ENCODE measurements at regions not wholly inside any gene's neighbourhood (a gene's known extent, or its start where the extent isn't known, plus 50 kb on each side); places are given as distances from the start of the nearest gene placed in this dataset.

DNA sequence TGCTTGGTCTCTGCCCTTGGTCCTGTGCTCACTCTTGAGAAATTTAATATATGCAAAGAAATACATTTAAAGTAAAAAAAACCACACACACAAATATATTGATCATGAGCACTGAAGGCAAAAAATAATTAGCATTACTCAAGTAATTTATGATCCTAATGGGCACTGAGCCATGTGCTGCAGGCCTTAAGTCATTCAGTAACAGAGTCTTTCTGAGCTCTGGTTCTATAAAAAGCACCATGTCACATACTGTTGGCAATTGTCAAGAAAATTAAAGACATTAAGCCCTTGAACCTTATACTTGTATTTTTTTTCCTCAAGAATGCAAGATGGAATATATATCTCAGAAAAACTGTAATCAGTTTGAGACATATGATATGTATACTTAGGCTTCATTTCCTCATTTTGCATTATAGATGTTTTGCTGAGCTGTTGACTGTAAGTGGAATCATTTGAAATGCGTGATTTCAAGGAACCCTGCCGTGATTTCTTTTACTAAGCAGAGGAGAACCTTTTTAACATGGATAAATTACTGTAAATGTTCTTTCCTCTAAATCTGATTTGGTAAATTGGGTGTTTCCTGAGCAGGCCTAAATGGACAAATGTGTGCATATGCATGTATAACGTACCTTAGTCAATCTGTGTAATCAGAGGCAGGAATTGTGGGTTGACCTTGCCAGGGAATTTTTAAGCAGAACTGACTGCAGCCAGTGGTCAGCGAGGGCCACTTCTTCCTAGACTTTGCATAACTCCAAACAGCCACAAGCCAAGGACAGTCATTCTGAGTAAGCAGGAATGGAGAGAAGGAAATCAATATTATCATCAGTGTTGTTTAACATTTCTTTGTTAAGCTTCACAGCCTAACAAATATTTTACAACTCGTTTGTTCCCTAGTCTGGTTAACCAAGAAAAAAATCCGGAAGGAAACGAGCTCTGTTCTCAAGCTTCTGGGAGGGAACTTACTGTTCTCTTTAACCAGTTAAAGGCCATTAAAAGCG lies 191.5 kb upstream of the ATP5MC3 start:
- TF ChIP-seq, protein P1, sequence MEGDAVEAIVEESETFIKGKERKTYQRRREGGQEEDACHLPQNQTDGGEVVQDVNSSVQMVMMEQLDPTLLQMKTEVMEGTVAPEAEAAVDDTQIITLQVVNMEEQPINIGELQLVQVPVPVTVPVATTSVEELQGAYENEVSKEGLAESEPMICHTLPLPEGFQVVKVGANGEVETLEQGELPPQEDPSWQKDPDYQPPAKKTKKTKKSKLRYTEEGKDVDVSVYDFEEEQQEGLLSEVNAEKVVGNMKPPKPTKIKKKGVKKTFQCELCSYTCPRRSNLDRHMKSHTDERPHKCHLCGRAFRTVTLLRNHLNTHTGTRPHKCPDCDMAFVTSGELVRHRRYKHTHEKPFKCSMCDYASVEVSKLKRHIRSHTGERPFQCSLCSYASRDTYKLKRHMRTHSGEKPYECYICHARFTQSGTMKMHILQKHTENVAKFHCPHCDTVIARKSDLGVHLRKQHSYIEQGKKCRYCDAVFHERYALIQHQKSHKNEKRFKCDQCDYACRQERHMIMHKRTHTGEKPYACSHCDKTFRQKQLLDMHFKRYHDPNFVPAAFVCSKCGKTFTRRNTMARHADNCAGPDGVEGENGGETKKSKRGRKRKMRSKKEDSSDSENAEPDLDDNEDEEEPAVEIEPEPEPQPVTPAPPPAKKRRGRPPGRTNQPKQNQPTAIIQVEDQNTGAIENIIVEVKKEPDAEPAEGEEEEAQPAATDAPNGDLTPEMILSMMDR (IDR thresholded peaks at IDR 0.05; ENCODE audit: insufficient read depth, low read depth, low read length): no peak
- no peak for TF ChIP-seq EZH2 (IDR thresholded peaks at IDR 0.05; ENCODE audit: insufficient read depth, low read length)
